22Rv1 (cell line): ENCODE measurements at regions not wholly inside any gene's neighbourhood (a gene's known extent, or its start where the extent isn't known, plus 50 kb on each side); places are given as distances from the start of the nearest gene placed in this dataset.

ENCODE experiments used
- ZFX ChIP-seq: fragments of 450-650 bp; IDR thresholded peaks from 2 replicates; pipeline ENCODE4 v1.6.1; 2017; ENCODE audit warnings: antibody characterized with exemption, borderline replicate concordance
- TF ChIP-seq, protein P1 (sequence below): fragments of 450-650 bp; IDR thresholded peaks from 2 replicates; pipeline ENCODE4 v1.5.1; 2017; ENCODE audit warnings: mild to moderate bottlenecking

GRCh38 chr9:32304495-32304894 is 79.9 kb upstream of the ACO1 start:
- TF ChIP-seq, protein P1, sequence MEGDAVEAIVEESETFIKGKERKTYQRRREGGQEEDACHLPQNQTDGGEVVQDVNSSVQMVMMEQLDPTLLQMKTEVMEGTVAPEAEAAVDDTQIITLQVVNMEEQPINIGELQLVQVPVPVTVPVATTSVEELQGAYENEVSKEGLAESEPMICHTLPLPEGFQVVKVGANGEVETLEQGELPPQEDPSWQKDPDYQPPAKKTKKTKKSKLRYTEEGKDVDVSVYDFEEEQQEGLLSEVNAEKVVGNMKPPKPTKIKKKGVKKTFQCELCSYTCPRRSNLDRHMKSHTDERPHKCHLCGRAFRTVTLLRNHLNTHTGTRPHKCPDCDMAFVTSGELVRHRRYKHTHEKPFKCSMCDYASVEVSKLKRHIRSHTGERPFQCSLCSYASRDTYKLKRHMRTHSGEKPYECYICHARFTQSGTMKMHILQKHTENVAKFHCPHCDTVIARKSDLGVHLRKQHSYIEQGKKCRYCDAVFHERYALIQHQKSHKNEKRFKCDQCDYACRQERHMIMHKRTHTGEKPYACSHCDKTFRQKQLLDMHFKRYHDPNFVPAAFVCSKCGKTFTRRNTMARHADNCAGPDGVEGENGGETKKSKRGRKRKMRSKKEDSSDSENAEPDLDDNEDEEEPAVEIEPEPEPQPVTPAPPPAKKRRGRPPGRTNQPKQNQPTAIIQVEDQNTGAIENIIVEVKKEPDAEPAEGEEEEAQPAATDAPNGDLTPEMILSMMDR: no peak
- TF ChIP-seq ZFX: no peak
